ENCODE measurements at regions not wholly inside any gene's neighbourhood (a gene's known extent, or its start where the extent isn't known, plus 50 kb on each side); places are given as distances from the start of the nearest gene placed in this dataset.

DNA sequence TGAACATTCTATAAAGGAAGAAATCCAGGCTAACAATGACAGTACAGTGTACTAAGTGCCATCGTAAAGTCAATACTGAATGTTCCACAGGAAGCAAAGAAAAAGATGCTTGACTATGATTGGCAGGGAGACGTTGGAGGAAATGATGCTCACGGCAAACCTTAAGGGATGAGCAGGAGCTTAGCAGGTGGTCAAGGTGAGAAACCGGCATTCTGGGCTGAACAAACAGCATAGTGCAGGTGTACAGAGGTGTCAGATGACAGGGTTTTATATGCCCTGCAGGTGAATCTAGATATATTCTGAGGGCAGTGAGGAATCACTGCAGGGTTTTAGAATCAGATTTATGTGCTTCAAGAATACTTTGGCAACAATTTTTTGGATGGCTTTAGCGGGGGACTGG, 85.3 kb upstream of the HEPHL1 start:
- no peak overlapping the region for H3K9ac ChIP-seq (ENCODE audit: low read length)
- CTCF ChIA-PET = no interaction called here
- no peak for TF ChIP-seq EZH2 (IDR thresholded peaks at IDR 0.05; ENCODE audit: borderline replicate concordance, insufficient read depth, low read depth, low read length, poor library complexity, severe bottlenecking)
- TF ChIP-seq CTCF (IDR thresholded peaks at IDR 0.05) = no peak

DNA sequence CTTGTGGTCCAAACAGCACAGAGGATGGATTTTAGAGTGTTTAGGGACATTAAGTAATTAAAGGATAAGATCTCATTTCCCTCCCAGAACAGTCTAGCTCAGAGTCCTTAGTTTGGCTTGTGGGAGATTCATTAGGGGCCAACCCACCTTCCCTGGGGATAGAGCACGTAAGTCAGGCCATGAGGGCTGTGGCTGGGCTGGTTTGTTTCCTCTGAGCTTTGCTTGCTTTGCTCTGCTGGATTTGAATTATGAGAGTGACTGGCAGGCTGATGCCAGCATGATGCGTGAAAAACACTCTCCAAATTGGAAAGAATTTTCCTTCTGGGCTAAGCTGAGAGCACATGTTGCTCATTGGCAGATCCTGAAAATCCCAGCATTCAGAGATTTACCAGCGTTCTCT, 84.7 kb upstream of the HEPHL1 start:
- H3K4me2 ChIP-seq (replicated peaks; ENCODE audit: low read depth, low read length, poor library complexity, severe bottlenecking) = no peak overlapping the region
- TF ChIP-seq EZH2 (IDR thresholded peaks at IDR 0.05; ENCODE audit: borderline replicate concordance, insufficient read depth, low read depth, low read length, poor library complexity, severe bottlenecking) (no peak), CTCF (IDR thresholded peaks at IDR 0.05) (no peak)
- Mint-ChIP-seq H3K4me3 (no peak overlapping the region), H3K27me3 (peaks cover 20% of the 10 kb centered on the region), H3K9me3 (ENCODE audit: insufficient read depth) (no peaks in the 10 kb centered on the region), H3K27ac (no peak overlapping the region), H3K4me1 (no peaks in the 10 kb centered on the region)
- intact Hi-C loops (cut with micrococcal nuclease) = no loop called here
- ATAC-seq (ENCODE audit: low read depth) (no peak), DNase-seq (no peak)
- H3K79me2 ChIP-seq (ENCODE audit: control insufficient read depth, insufficient read depth, low read length) = no peaks in the 10 kb centered on the region
- H3K4me1 ChIP-seq (ENCODE audit: control insufficient read depth in 2 of 2, insufficient read depth in 2 of 2, low read length in 2 of 2) = no peaks in the 10 kb centered on the region
- no peak overlapping the region for H3K27ac ChIP-seq (ENCODE audit: low read length in 2 of 2)
- ChIA-PET CTCF (no interaction called here), POLR2A (no interaction called here)
- H3K9ac ChIP-seq (ENCODE audit: low read length) = no peak overlapping the region
- WGBS (ENCODE audit: insufficient coverage) = 52% methylated on average over 2 of the region's 3 CpGs
- no peak overlapping the region for H3K4me3 ChIP-seq (ENCODE audit: control extremely low read depth in 1 of 5, extremely low read depth in 1 of 5, insufficient read depth in 1 of 5, low read depth in 2 of 5, low read length in 4 of 5)
- H2AFZ ChIP-seq (ENCODE audit: insufficient read depth, low read depth, low read length, poor library complexity, severe bottlenecking) = no peak overlapping the region
- H4K20me1 ChIP-seq (ENCODE audit: control insufficient read depth, insufficient read depth, low read length, poor library complexity, severe bottlenecking) = no peaks in the 10 kb centered on the region
- H3K9me3 ChIP-seq (ENCODE audit: control extremely low read depth in 1 of 3, control insufficient read depth in 2 of 3, insufficient read depth in 1 of 3, low read length in 2 of 3) = no peaks in the 10 kb centered on the region
- no peaks in the 10 kb centered on the region for H3K36me3 ChIP-seq (replicated peaks in 1 of 2; ENCODE audit: control extremely low read depth in 1 of 2, control insufficient read depth in 1 of 2, extremely low read depth in 1 of 2, insufficient read depth in 2 of 2, low read length in 1 of 2)
- peaks cover 0 to 6% (median 0%) of the 10 kb centered on the region in 4 experiments for H3K27me3 ChIP-seq (replicated peaks in 1 of 4; ENCODE audit: control extremely low read depth in 1 of 4, control insufficient read depth in 3 of 4, insufficient read depth in 4 of 4, low read length in 3 of 4)

More for the DNA sequence above, 85.3 kb upstream of the HEPHL1 start:
- no peak overlapping the region for H3K4me2 ChIP-seq (replicated peaks; ENCODE audit: low read depth, low read length, poor library complexity, severe bottlenecking)
- H3K27me3 ChIP-seq (replicated peaks in 1 of 4; ENCODE audit: control extremely low read depth in 1 of 4, control insufficient read depth in 3 of 4, insufficient read depth in 4 of 4, low read length in 3 of 4) = peaks cover 0 to 6% (median 0%) of the 10 kb centered on the region in 4 experiments
- Mint-ChIP-seq H3K4me3 (no peak overlapping the region), H3K27me3 (peaks cover 15% of the 10 kb centered on the region), H3K9me3 (ENCODE audit: insufficient read depth) (no peaks in the 10 kb centered on the region), H3K4me1 (no peaks in the 10 kb centered on the region), H3K27ac (no peak overlapping the region)
- WGBS (ENCODE audit: insufficient coverage) = 78% methylated on average over 3 of the region's 5 CpGs
- no peaks in the 10 kb centered on the region for H3K4me1 ChIP-seq (ENCODE audit: control insufficient read depth in 2 of 2, insufficient read depth in 2 of 2, low read length in 2 of 2)
- no peaks in the 10 kb centered on the region for H3K36me3 ChIP-seq (replicated peaks in 1 of 2; ENCODE audit: control extremely low read depth in 1 of 2, control insufficient read depth in 1 of 2, extremely low read depth in 1 of 2, insufficient read depth in 2 of 2, low read length in 1 of 2)
- no peak overlapping the region for H3K4me3 ChIP-seq (ENCODE audit: control extremely low read depth in 1 of 5, extremely low read depth in 1 of 5, insufficient read depth in 1 of 5, low read depth in 2 of 5, low read length in 4 of 5)
- intact Hi-C loops (cut with micrococcal nuclease) = no loop called here
- H3K9me3 ChIP-seq (ENCODE audit: control extremely low read depth in 1 of 3, control insufficient read depth in 2 of 3, insufficient read depth in 1 of 3, low read length in 2 of 3) = no peaks in the 10 kb centered on the region
- no peak overlapping the region for H3K27ac ChIP-seq (ENCODE audit: low read length in 2 of 2)
- POLR2A ChIA-PET = no interaction called here
- no peaks in the 10 kb centered on the region for H3K79me2 ChIP-seq (ENCODE audit: control insufficient read depth, insufficient read depth, low read length)
- DNase-seq (no peak), ATAC-seq (ENCODE audit: low read depth) (no peak)
- H2AFZ ChIP-seq (ENCODE audit: insufficient read depth, low read depth, low read length, poor library complexity, severe bottlenecking) = no peak overlapping the region
- no peaks in the 10 kb centered on the region for H4K20me1 ChIP-seq (ENCODE audit: control insufficient read depth, insufficient read depth, low read length, poor library complexity, severe bottlenecking)

Data from B cell (primary cell).